SU-DHL-6 (cell line): ENCODE measurements at regions not wholly inside any gene's neighbourhood (a gene's known extent, or its start where the extent isn't known, plus 50 kb on each side); places are given as distances from the start of the nearest gene placed in this dataset.

Experiments used
- EZH2phosphoT487 ChIP-seq: fragments of 200-600 bp; sonication (generic), shearing (Covaris generic); conservative IDR thresholded peaks from 2 replicates; pipeline ENCODE4 v1.6.1; 2018; ENCODE audit warnings: mild to moderate bottlenecking, antibody characterized with exemption, low read length, moderate library complexity, mixed read lengths
- TF ChIP-seq, protein P1 (sequence below): fragments of 200-600 bp; sonication (generic); IDR thresholded peaks from one replicate; pipeline ENCODE4 v1.5.1; 2017; ENCODE audit warnings: antibody characterized with exemption, mild to moderate bottlenecking, low read length, moderate library complexity; ENCODE audit not compliant: insufficient read depth, poor library complexity, severe bottlenecking

DNA sequence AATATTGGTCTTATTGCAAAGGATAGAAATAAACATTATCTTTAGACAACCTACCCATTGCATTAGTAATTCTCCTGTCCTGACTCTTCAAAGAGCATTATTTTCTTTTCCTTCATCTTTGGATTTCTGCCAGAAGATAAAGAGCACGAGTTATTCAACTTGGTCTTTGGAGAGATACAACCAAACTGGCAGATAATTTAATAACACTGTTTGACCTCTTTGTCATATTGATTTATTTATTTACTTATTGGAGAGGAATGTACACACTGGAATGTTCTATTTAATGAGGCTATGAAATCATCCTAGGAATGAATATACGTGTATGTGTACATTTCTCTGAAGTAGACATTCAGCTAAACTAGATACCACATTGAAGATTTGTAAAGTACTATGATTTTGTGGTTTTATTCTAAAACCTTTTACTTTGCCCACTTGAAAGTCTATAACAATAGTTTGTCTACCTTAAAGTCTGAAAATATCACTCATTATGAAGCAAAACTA is 462.1 kb downstream of the C3orf38 start:
- TF ChIP-seq, protein P1, sequence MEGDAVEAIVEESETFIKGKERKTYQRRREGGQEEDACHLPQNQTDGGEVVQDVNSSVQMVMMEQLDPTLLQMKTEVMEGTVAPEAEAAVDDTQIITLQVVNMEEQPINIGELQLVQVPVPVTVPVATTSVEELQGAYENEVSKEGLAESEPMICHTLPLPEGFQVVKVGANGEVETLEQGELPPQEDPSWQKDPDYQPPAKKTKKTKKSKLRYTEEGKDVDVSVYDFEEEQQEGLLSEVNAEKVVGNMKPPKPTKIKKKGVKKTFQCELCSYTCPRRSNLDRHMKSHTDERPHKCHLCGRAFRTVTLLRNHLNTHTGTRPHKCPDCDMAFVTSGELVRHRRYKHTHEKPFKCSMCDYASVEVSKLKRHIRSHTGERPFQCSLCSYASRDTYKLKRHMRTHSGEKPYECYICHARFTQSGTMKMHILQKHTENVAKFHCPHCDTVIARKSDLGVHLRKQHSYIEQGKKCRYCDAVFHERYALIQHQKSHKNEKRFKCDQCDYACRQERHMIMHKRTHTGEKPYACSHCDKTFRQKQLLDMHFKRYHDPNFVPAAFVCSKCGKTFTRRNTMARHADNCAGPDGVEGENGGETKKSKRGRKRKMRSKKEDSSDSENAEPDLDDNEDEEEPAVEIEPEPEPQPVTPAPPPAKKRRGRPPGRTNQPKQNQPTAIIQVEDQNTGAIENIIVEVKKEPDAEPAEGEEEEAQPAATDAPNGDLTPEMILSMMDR, result no peak
- no peak for TF ChIP-seq EZH2phosphoT487
